ENCODE measurements at regions not wholly inside any gene's neighbourhood (a gene's known extent, or its start where the extent isn't known, plus 50 kb on each side); places are given as distances from the start of the nearest gene placed in this dataset.

DNA sequence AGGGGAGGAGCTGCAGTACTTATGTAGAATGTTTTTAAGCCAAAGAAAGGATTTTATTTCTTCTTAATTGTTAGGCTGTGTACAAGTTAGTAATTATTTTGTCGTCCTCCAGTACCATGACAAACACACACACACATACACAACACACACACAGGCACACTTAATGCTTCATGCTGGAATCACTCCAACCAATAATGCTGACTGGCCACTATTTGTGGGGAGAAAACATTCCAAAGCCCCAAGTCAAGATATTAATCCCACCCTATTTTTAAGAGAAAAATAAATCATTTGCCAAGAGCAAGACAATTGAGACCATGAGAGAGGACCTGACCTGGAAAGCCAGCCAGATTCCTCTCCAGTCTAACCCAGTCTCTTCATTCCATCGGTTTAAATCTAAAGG lies 51.8 kb upstream of the TMCO5A start:
- 72 to 83% methylated on average over 2 of the region's 2 CpGs for WGBS, 2 donors (ENCODE audit: low coverage in 1 of 2)
- in situ Hi-C loops (cut with MboI; ENCODE audit: low pct_ligation_motif_present in 1 of 4, low pct_unique_long_range_greater_than_20kb in 1 of 4, low sequenced_read_pairs in 3 of 4), result loop anchor here in 2 of 4 donors (25.0 kb wide), 1 partner anchor 995 kb away; no protein-coding TSS in a partner anchor

More for the DNA sequence above, 51.8 kb upstream of the TMCO5A start:
- intact Hi-C loops (cut with DNase I; ENCODE audit: low total_unique reads), result no loop called here
- Histone ChIP-seq H3K4me1 (no peaks in the 10 kb centered on the region), H3K36me3 (no peaks in the 10 kb centered on the region), H3K9me3 (no peaks in the 10 kb centered on the region), H3K27me3 (peaks cover 9% of the 10 kb centered on the region), H3K4me3 (no peak overlapping the region), H3K27ac (no peak overlapping the region)
- no peak for TF ChIP-seq EP300 (IDR thresholded peaks at IDR 0.05; ENCODE audit: low read depth)
- TF ChIP-seq CTCF (IDR thresholded peaks at IDR 0.05), result no peak
- no peak for TF ChIP-seq POLR2AphosphoS5 (IDR thresholded peaks at IDR 0.05)
- no peak for TF ChIP-seq POLR2A (IDR thresholded peaks at IDR 0.05)
- DNase-seq, result no peak

Small RNA genes lying in the stretch of these regions (small RNA-seq; reads per million reads assigned to genes)
- gene RF00017, result 0 reads per million in 4 donors
